MM.1S (cell line): ENCODE measurements at regions not wholly inside any gene's neighbourhood (a gene's known extent, or its start where the extent isn't known, plus 50 kb on each side); places are given as distances from the start of the nearest gene placed in this dataset.
"Not testable (repeated sequence)": the region's sequence is repeated elsewhere in the genome, so short reads cannot be mapped to it uniquely, and the experiment has no call there.

ENCODE experiments used
- DNase-seq: peaks from one replicate; pipeline ENCODE4 v3.0.0-alpha.2; 2015
- H2AFZ ChIP-seq: fragments of 300-600 bp; sonication (generic); 2 replicates; pipeline ENCODE4 v1.6.0; 2016; ENCODE audit warnings: antibody characterized with exemption, low read length
- H3F3A ChIP-seq: fragments of 300-600 bp; sonication (generic); 2 replicates; pipeline ENCODE4 v1.6.1; 2016; ENCODE audit warnings: mild to moderate bottlenecking, antibody characterized with exemption, low read length, moderate library complexity, mixed read lengths; ENCODE audit not compliant: insufficient read depth
- H3K27ac ChIP-seq: fragments of 300-600 bp; sonication (generic); 2 replicates; pipeline ENCODE4 v1.5.1; 2016; ENCODE audit warnings: mild to moderate bottlenecking, low read length
- H3K27me3 ChIP-seq: fragments of 300-600 bp; sonication (generic); replicated peaks from 2 replicates; pipeline ENCODE4 v1.6.0; 2016; ENCODE audit warnings: low read length; ENCODE audit not compliant: insufficient read depth
- H3K36me3 ChIP-seq: fragments of 300-600 bp; sonication (generic); replicated peaks from 2 replicates; pipeline ENCODE4 v1.6.1; 2016; ENCODE audit warnings: mild to moderate bottlenecking, low read length, mixed read lengths; ENCODE audit not compliant: insufficient read depth
- H3K4me1 ChIP-seq: fragments of 300-600 bp; sonication (generic); 2 replicates; pipeline ENCODE4 v1.6.1; 2016; ENCODE audit warnings: low read length, mixed read lengths
- H3K4me2 ChIP-seq: fragments of 300-600 bp; sonication (generic); 2 replicates; pipeline ENCODE4 v1.6.0; 2016; ENCODE audit warnings: low read depth, low read length
- H3K4me3 ChIP-seq: fragments of 300-600 bp; sonication (generic); 2 replicates; pipeline ENCODE4 v1.5.1; 2016; ENCODE audit warnings: low read length, mixed read lengths
- H3K79me2 ChIP-seq: fragments of 300-600 bp; sonication (generic); 2 replicates; pipeline ENCODE4 v1.6.1; 2016; ENCODE audit warnings: mixed run types, low read length, mixed read lengths
- H3K9ac ChIP-seq: fragments of 300-600 bp; sonication (generic); 2 replicates; pipeline ENCODE4 v1.6.1; 2016; ENCODE audit warnings: low read length, mixed read lengths
- H3K9me2 ChIP-seq: fragments of 300-600 bp; sonication (generic); replicated peaks from 2 replicates; pipeline ENCODE4 v1.6.1; 2016; ENCODE audit warnings: mild to moderate bottlenecking, low read length, mixed read lengths; ENCODE audit not compliant: insufficient read depth
- H3K9me3 ChIP-seq: fragments of 300-600 bp; sonication (generic); replicated peaks from 2 replicates; pipeline ENCODE4 v1.6.1; 2016; ENCODE audit warnings: mild to moderate bottlenecking, low read length, mixed read lengths; ENCODE audit not compliant: insufficient read depth
- H4K20me1 ChIP-seq: fragments of 300-600 bp; sonication (generic); 2 replicates; pipeline ENCODE4 v1.6.1; 2016; ENCODE audit warnings: mild to moderate bottlenecking, low read length, moderate library complexity, mixed read lengths; ENCODE audit not compliant: insufficient read depth
- CTCF ChIP-seq: fragments of 300-600 bp; sonication (generic); IDR thresholded peaks from 2 replicates; pipeline ENCODE4 v1.5.1; 2016; ENCODE audit warnings: antibody characterized with exemption, low read length, mixed read lengths
- EZH2 ChIP-seq: fragments of 300-600 bp; sonication (generic); optimal IDR thresholded peaks from 2 replicates; pipeline ENCODE3; 2017; ENCODE audit warnings: low read depth, mild to moderate bottlenecking, antibody characterized with exemption, low read length, mixed read lengths
- EZH2phosphoT487 ChIP-seq: fragments of 300-600 bp; sonication (generic); IDR thresholded peaks from 2 replicates; pipeline ENCODE4 v1.6.1; 2018; ENCODE audit warnings: antibody characterized with exemption, low read length

GRCh38 chr2:49318531-49318930 lies 164.2 kb upstream of the FSHR start:
- Histone ChIP-seq H3K79me2 (no peaks in the 10 kb centered on the region), H3K4me2 (no peak overlapping the region), H3K9ac (no peak overlapping the region), H3F3A (no peaks in the 10 kb centered on the region), H3K9me3 (no peaks in the 10 kb centered on the region), H4K20me1 (no peaks in the 10 kb centered on the region), H3K4me3 (no peak overlapping the region), H2AFZ (no peak overlapping the region), H3K27me3 (no peaks in the 10 kb centered on the region), H3K27ac (no peak overlapping the region), H3K9me2 (no peaks in the 10 kb centered on the region), H3K36me3 (no peaks in the 10 kb centered on the region), H3K4me1 (no peaks in the 10 kb centered on the region)
- no peak for DNase-seq
- TF ChIP-seq EZH2 (no peak), EZH2phosphoT487 (no peak), CTCF (no peak)

GRCh38 chr2:49309461-49309860 lies 155.1 kb upstream of the FSHR start:
- no peak for DNase-seq
- Histone ChIP-seq H3K4me2 (no peak overlapping the region), H4K20me1 (no peaks in the 10 kb centered on the region), H2AFZ (no peak overlapping the region), H3K79me2 (no peaks in the 10 kb centered on the region), H3K9me3 (no peaks in the 10 kb centered on the region), H3K36me3 (no peaks in the 10 kb centered on the region), H3K4me3 (no peak overlapping the region), H3K9me2 (no peaks in the 10 kb centered on the region), H3K9ac (no peak overlapping the region), H3K27ac (no peak overlapping the region), H3F3A (no peaks in the 10 kb centered on the region), H3K27me3 (no peaks in the 10 kb centered on the region), H3K4me1 (no peaks in the 10 kb centered on the region)
- TF ChIP-seq EZH2, result no peak
- TF ChIP-seq CTCF, result no peak
- TF ChIP-seq EZH2phosphoT487, result no peak

GRCh38 chr2:49306925-49307324 lies 152.6 kb upstream of the FSHR start:
- no peak for DNase-seq

GRCh38 chr2:49298693-49299092 lies 144.4 kb upstream of the FSHR start:
- H3K9ac ChIP-seq, H3K4me2 ChIP-seq, DNase-seq, H3K27ac ChIP-seq, H3K4me3 ChIP-seq, H3K36me3 ChIP-seq, H3K9me3 ChIP-seq, H4K20me1 ChIP-seq, H3K27me3 ChIP-seq, H3F3A ChIP-seq, H3K4me1 ChIP-seq, H3K79me2 ChIP-seq, H2AFZ ChIP-seq, H3K9me2 ChIP-seq: not testable (repeated sequence)

More at GRCh38 chr2:49306925-49307324, 152.6 kb upstream of the FSHR start:
- H3K27ac ChIP-seq, result no peak overlapping the region
- no peaks in the 10 kb centered on the region for H3K4me1 ChIP-seq
- no peaks in the 10 kb centered on the region for H3K36me3 ChIP-seq
- no peak overlapping the region for H3K4me2 ChIP-seq
- H3F3A ChIP-seq, result no peaks in the 10 kb centered on the region
- no peak overlapping the region for H3K4me3 ChIP-seq
- no peaks in the 10 kb centered on the region for H3K9me2 ChIP-seq
- no peaks in the 10 kb centered on the region for H4K20me1 ChIP-seq
- no peak overlapping the region for H2AFZ ChIP-seq
- no peaks in the 10 kb centered on the region for H3K79me2 ChIP-seq
- no peak for TF ChIP-seq EZH2phosphoT487
- TF ChIP-seq EZH2, result no peak
- TF ChIP-seq CTCF, result no peak
- no peaks in the 10 kb centered on the region for H3K9me3 ChIP-seq
- H3K27me3 ChIP-seq, result no peaks in the 10 kb centered on the region
- H3K9ac ChIP-seq, result no peak overlapping the region
